Endothelial cell of umbilical vein (primary cell): ENCODE measurements at regions not wholly inside any gene's neighbourhood (a gene's known extent, or its start where the extent isn't known, plus 50 kb on each side); places are given as distances from the start of the nearest gene placed in this dataset.
A peak's percentile ranks its signal among the peaks of the same experiment; 100 is the strongest.

Source experiments
- BruUV-seq: library from RNA; stranded (reverse); fragments of 400-500 nt; replicated peaks from 2 replicates; lab custom pipeline; 2021; lab: Mats Ljungman, UMichigan
- CTCF ChIA-PET: fragments of 300-600, 350-600 bp; sonication (Branson Sonifier 250); formaldehyde crosslinking; loops from one replicate; lab custom pipeline; 2021; ENCODE audit warnings: antibody characterized with exemption, inconsistent platforms; lab: Charles Lee
- POLR2A ChIA-PET: fragments of 300-600, 350-600 bp; sonication (Branson Sonifier 250); formaldehyde crosslinking; loops from one replicate; lab custom pipeline; 2021; ENCODE audit warnings: antibody characterized with exemption, inconsistent platforms; lab: Charles Lee
- DNase-seq: peaks from one replicate; pipeline ENCODE4 v3.0.0-alpha.2; 2011; ENCODE audit warnings: low read depth, low spot score
- FAIRE-seq: peaks from 2 replicates; lab custom pipeline; 2011; peaks lifted over from hg19 to GRCh38; lab: Jason Lieb, UNC
- H2AFZ ChIP-seq: 2 replicates; pipeline ENCODE4 v1.6.0; 2012; ENCODE audit warnings: low read depth, low read length, control low read depth, inconsistent platforms
- H3K27ac ChIP-seq: 2 replicates; pipeline ENCODE4 v1.5.1; 2011; ENCODE audit warnings: low read depth, mild to moderate bottlenecking, control low read depth, low read length, moderate library complexity; ENCODE audit not compliant: insufficient read depth
- H3K27me3 ChIP-seq, 2 experiments: 2 replicates each; pipeline versions ENCODE4 v1.6.0 to v1.6.1; 2011; ENCODE audit warnings: low read length in 2 of 2, mixed read lengths in 1 of 2; ENCODE audit not compliant: control insufficient read depth in 2 of 2, insufficient read depth in 2 of 2
- H3K36me3 ChIP-seq, 2 experiments: 2 replicates in 1 of 2; 3 replicates in 1 of 2; pipeline ENCODE4 v1.5.1; 2011; ENCODE audit warnings: low read length in 2 of 2, mild to moderate bottlenecking in 1 of 2, moderate library complexity in 1 of 2; ENCODE audit not compliant: control insufficient read depth in 2 of 2, insufficient read depth in 2 of 2; ENCODE audit errors: extremely low read depth in 1 of 2
- H3K4me1 ChIP-seq: 3 replicates; pipeline ENCODE4 v1.5.1; 2011; ENCODE audit warnings: mild to moderate bottlenecking, low read length; ENCODE audit not compliant: control insufficient read depth, insufficient read depth; ENCODE audit errors: extremely low read depth
- H3K4me2 ChIP-seq: 2 replicates; pipeline ENCODE4 v1.6.1; 2011; ENCODE audit warnings: low read length, control low read depth, mixed read lengths; ENCODE audit not compliant: insufficient read depth
- H3K4me3 ChIP-seq, 3 experiments: fragments of 200-600 bp in 1 of 3; sonication (generic), shearing (Covaris generic) in 1 of 3; replicated peaks in 1 of 3; 2 replicates each; pipeline ENCODE4 v1.5.1; 2011 to 2016; ENCODE audit warnings: control low read depth in 3 of 3, low read length in 3 of 3, mild to moderate bottlenecking in 2 of 3, inconsistent platforms in 1 of 3, low read depth in 1 of 3, moderate library complexity in 1 of 3; ENCODE audit not compliant: insufficient read depth in 1 of 3
- H3K79me2 ChIP-seq: 2 replicates; pipeline ENCODE4 v1.6.0; 2012; ENCODE audit warnings: low read length, inconsistent platforms; ENCODE audit not compliant: control insufficient read depth, insufficient read depth
- H3K9ac ChIP-seq: replicated peaks from 2 replicates; pipeline ENCODE3; 2011; ENCODE audit warnings: low read length, control low read depth; ENCODE audit not compliant: insufficient read depth; ENCODE audit errors: extremely low read depth
- H3K9me1 ChIP-seq: replicated peaks from 3 replicates; pipeline ENCODE4 v1.6.0; 2011; ENCODE audit warnings: mild to moderate bottlenecking, low read length; ENCODE audit not compliant: control insufficient read depth, insufficient read depth; ENCODE audit errors: extremely low read depth
- H3K9me3 ChIP-seq: replicated peaks from 2 replicates; pipeline ENCODE4 v1.5.1; 2012; ENCODE audit warnings: low read length, inconsistent platforms; ENCODE audit not compliant: control insufficient read depth, insufficient read depth
- H4K20me1 ChIP-seq: replicated peaks from 2 replicates; pipeline ENCODE3; 2011; ENCODE audit warnings: mild to moderate bottlenecking, low read length; ENCODE audit not compliant: control insufficient read depth, insufficient read depth; ENCODE audit errors: extremely low read depth
- CTCF ChIP-seq, 2 donors: IDR thresholded peaks; 1 replicate in 1 of 2; 2 replicates in 1 of 2; pipeline ENCODE4 v1.5.1; 2011; ENCODE audit warnings: low read length in 2 of 2, mild to moderate bottlenecking in 2 of 2, moderate library complexity in 2 of 2, control low read depth in 1 of 2, inconsistent platforms in 1 of 2, low read depth in 1 of 2; ENCODE audit not compliant: insufficient read depth in 1 of 2; ENCODE audit errors: extremely low read depth in 1 of 2
- EZH2 ChIP-seq: IDR thresholded peaks from 2 replicates; pipeline ENCODE4 v1.6.1; 2012; ENCODE audit warnings: borderline replicate concordance, low read depth, mild to moderate bottlenecking, moderate library complexity, low read length, inconsistent platforms; ENCODE audit not compliant: severe bottlenecking
- FOS ChIP-seq: IDR thresholded peaks from 2 replicates; pipeline ENCODE4 v1.6.1; 2011; ENCODE audit warnings: mild to moderate bottlenecking, low read length, moderate library complexity, borderline replicate concordance; ENCODE audit not compliant: insufficient read depth
- GATA2 ChIP-seq: IDR thresholded peaks from 2 replicates; pipeline ENCODE4 v1.7.0; 2011; ENCODE audit warnings: low read depth, mild to moderate bottlenecking, moderate library complexity, mixed read lengths, low read length; ENCODE audit not compliant: insufficient read length, insufficient read depth
- JUN ChIP-seq: IDR thresholded peaks from 2 replicates; pipeline ENCODE4 v1.6.1; 2011; ENCODE audit warnings: borderline replicate concordance, low read depth; ENCODE audit not compliant: insufficient read length, insufficient read depth
- MYC ChIP-seq: IDR thresholded peaks from one replicate; pipeline ENCODE4 v1.6.1; 2011; ENCODE audit warnings: mild to moderate bottlenecking, low read depth, low read length
- POLR2A ChIP-seq: IDR thresholded peaks from 2 replicates; pipeline ENCODE4 v1.6.1; 2012; ENCODE audit warnings: low read depth, mild to moderate bottlenecking, control low read depth, low read length
- POLR2AphosphoS5 ChIP-seq: IDR thresholded peaks from 2 replicates; pipeline ENCODE4 v1.6.1; 2012; ENCODE audit warnings: low read depth, mild to moderate bottlenecking, control low read depth, low read length, moderate library complexity; ENCODE audit not compliant: insufficient read depth
- dilution Hi-C: fragments of 300-500 bp; cut with MboI; formaldehyde crosslinking; loops from one replicate; pipeline ENCODE4 v1.15.0; 2019; ENCODE audit warnings: low sequenced_read_pairs; ENCODE audit not compliant: extremely low pct_ligation_motif_present
- intact Hi-C: fragments of 100-400 bp; cut with micrococcal nuclease; formaldehyde crosslinking; loops from one replicate; pipeline ENCODE4 v1.10.0; 2022
- TF ChIP-seq, protein P1 (sequence below): IDR thresholded peaks from 2 replicates; pipeline ENCODE4 v1.6.1; 2011; ENCODE audit not compliant: insufficient read depth, insufficient read length

DNA sequence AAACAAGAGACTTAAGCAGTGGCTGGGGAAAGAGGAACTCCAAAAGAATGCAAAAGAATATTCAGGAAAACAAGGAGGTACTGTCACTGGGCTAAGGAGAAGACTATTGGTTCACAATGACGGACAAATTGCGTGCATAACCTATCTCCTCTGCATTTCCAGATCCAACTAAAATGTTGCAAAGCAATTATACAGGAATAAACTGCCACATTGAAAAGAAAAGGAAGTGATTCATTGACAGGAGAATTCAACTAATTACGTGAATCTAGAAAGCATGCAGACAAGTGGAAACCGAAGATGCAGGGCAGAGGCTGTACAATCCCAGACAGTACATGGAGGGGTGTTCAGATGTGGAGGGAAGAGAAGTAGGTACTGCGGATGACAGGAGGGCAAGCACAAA, 152.8 kb upstream of the RIPOR2 start:
- Histone ChIP-seq H3K9me3 (no peaks in the 10 kb centered on the region), H3K36me3 (no peaks in the 10 kb centered on the region), H2AFZ (peak overlapping the region; percentile 28), H3K27ac (peak overlapping the region; percentile 65), H3K4me1 (peaks cover 46% of the 10 kb centered on the region), H4K20me1 (no peaks in the 10 kb centered on the region), H3K9me1 (no peaks in the 10 kb centered on the region), H3K27me3 (no peaks in the 10 kb centered on the region), H3K4me3 (peak overlapping the region in 1 of 3 experiments; percentile 3), H3K79me2 (no peaks in the 10 kb centered on the region), H3K4me2 (peak overlapping the region; percentile 37), H3K9ac (peak overlapping the region; percentile 29)
- ChIA-PET CTCF (interaction anchor here (0.9 to 1.2 kb wide), 3 partner anchors 21 to 135 kb away, joined by 3 to 4 read pairs (median 3); no protein-coding TSS in a partner anchor), POLR2A (no interaction called here)
- FAIRE-seq = peak; percentile 85
- peak; percentile 67 for TF ChIP-seq FOS
- TF ChIP-seq CTCF (IDR thresholded peaks at IDR 0.05; ENCODE audit: extremely low read depth in 1 of 2, insufficient read depth in 1 of 2, low read depth in 1 of 2, low read length in 2 of 2) = no peak
- TF ChIP-seq GATA2 = no peak
- TF ChIP-seq POLR2AphosphoS5 = peak; percentile 25
- no peak for TF ChIP-seq POLR2A
- peak; percentile 77 for TF ChIP-seq JUN
- no peak for TF ChIP-seq MYC
- TF ChIP-seq EZH2 = no peak
- TF ChIP-seq, protein P1, sequence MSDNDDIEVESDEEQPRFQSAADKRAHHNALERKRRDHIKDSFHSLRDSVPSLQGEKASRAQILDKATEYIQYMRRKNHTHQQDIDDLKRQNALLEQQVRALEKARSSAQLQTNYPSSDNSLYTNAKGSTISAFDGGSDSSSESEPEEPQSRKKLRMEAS = no peak
- peak; percentile 81 for DNase-seq
- dilution Hi-C loops = no loop called here
- no TSS peak for BruUV-seq
- intact Hi-C loops = loop anchor here (1.0 to 5.0 kb wide), 4 partner anchors 38 to 311 kb away; no protein-coding TSS in a partner anchor
